ENCODE measurements at regions not wholly inside any gene's neighbourhood (a gene's known extent, or its start where the extent isn't known, plus 50 kb on each side); places are given as distances from the start of the nearest gene placed in this dataset.

GRCh38 chr3:154977666-154978065, 102.5 kb upstream of the MME start:
- TF ChIP-seq, protein P1, sequence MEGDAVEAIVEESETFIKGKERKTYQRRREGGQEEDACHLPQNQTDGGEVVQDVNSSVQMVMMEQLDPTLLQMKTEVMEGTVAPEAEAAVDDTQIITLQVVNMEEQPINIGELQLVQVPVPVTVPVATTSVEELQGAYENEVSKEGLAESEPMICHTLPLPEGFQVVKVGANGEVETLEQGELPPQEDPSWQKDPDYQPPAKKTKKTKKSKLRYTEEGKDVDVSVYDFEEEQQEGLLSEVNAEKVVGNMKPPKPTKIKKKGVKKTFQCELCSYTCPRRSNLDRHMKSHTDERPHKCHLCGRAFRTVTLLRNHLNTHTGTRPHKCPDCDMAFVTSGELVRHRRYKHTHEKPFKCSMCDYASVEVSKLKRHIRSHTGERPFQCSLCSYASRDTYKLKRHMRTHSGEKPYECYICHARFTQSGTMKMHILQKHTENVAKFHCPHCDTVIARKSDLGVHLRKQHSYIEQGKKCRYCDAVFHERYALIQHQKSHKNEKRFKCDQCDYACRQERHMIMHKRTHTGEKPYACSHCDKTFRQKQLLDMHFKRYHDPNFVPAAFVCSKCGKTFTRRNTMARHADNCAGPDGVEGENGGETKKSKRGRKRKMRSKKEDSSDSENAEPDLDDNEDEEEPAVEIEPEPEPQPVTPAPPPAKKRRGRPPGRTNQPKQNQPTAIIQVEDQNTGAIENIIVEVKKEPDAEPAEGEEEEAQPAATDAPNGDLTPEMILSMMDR (conservative IDR thresholded peaks at IDR 0.05; ENCODE audit: low read length), result no peak
- no peak for TF ChIP-seq EZH2phosphoT487 (IDR thresholded peaks at IDR 0.05; ENCODE audit: borderline replicate concordance)
